WTC11 (cell line): ENCODE measurements at regions not wholly inside any gene's neighbourhood (a gene's known extent, or its start where the extent isn't known, plus 50 kb on each side); places are given as distances from the start of the nearest gene placed in this dataset.

ENCODE experiments used
- ATAC-seq: fragments of 200-7000 bp; cut with Tn5 transposase; 2 replicates; pipeline ENCODE4 v1.10.0; 2021; ENCODE audit warnings: mild to moderate bottlenecking, moderate library complexity
- CTCF ChIA-PET: fragments of 300-600 bp; sonication (Branson Sonifier 250); formaldehyde crosslinking; loops from one replicate; lab custom pipeline; 2021; ENCODE audit warnings: antibody characterized with exemption; lab: Charles Lee
- POLR2A ChIA-PET: fragments of 350-600 bp; sonication (Branson Sonifier 250); formaldehyde crosslinking; loops from one replicate; lab custom pipeline; 2021; ENCODE audit warnings: antibody characterized with exemption; lab: Charles Lee
- DNase-seq: peaks from one replicate; pipeline ENCODE4 v3.0.0; 2021; ENCODE audit warnings: low spot score
- H3K27ac Mint-ChIP-seq: 2 replicates; pipeline ENCODE4 v1.8.0; 2021; ENCODE audit warnings: mixed read lengths
- H3K27me3 Mint-ChIP-seq: 2 replicates; pipeline ENCODE4 v1.8.0; 2021; ENCODE audit warnings: low read depth, mild to moderate bottlenecking, moderate library complexity, mixed read lengths
- H3K36me3 Mint-ChIP-seq: 2 replicates; pipeline ENCODE4 v1.8.0; 2021; ENCODE audit warnings: mixed read lengths
- H3K4me1 Mint-ChIP-seq: 2 replicates; pipeline ENCODE4 v1.8.0; 2022; ENCODE audit warnings: mixed read lengths
- H3K4me3 Mint-ChIP-seq: 2 replicates; pipeline ENCODE4 v1.8.0; 2021; ENCODE audit warnings: mild to moderate bottlenecking, moderate library complexity, mixed read lengths
- H3K9me3 Mint-ChIP-seq: 2 replicates; pipeline ENCODE4 v1.8.0; 2021; ENCODE audit warnings: mixed read lengths
- ARID4B ChIP-seq: sonication (generic); formaldehyde crosslinking; IDR thresholded peaks from 2 replicates; pipeline ENCODE4 v1.8.0; 2023; ENCODE audit warnings: missing genetic modification reagents, mild to moderate bottlenecking, borderline replicate concordance
- CBFB ChIP-seq: sonication (generic); formaldehyde crosslinking; IDR thresholded peaks from 2 replicates; pipeline ENCODE4 v1.8.1; 2022; ENCODE audit warnings: mild to moderate bottlenecking, low read depth, missing genetic modification reagents
- CDX4 ChIP-seq: fragments of 250-450 bp; sonication (Bioruptor Pico); IDR thresholded peaks from 2 replicates; pipeline ENCODE4 v1.9.0; 2021; ENCODE audit warnings: moderate library complexity, mild to moderate bottlenecking, inconsistent platforms, borderline replicate concordance
- CREM ChIP-seq: sonication (generic); formaldehyde crosslinking; IDR thresholded peaks from 2 replicates; pipeline ENCODE4 v1.8.1; 2022; ENCODE audit warnings: mild to moderate bottlenecking, missing genetic modification reagents, moderate library complexity
- E2F1 ChIP-seq: sonication (generic); formaldehyde crosslinking; IDR thresholded peaks from 2 replicates; pipeline ENCODE4 v1.8.0; 2022; ENCODE audit warnings: mild to moderate bottlenecking, missing genetic modification reagents
- E2F4 ChIP-seq: sonication (generic); formaldehyde crosslinking; IDR thresholded peaks from 2 replicates; pipeline ENCODE4 v1.8.1; 2022; ENCODE audit warnings: low read depth, mild to moderate bottlenecking, moderate library complexity, missing genetic modification reagents, borderline replicate concordance
- FOXP4 ChIP-seq: sonication (generic); formaldehyde crosslinking; IDR thresholded peaks from 2 replicates; pipeline ENCODE4 v1.8.0; 2022; ENCODE audit warnings: mild to moderate bottlenecking, missing genetic modification reagents
- IRF1 ChIP-seq: sonication (generic); formaldehyde crosslinking; IDR thresholded peaks from 2 replicates; pipeline ENCODE4 v1.8.0; 2023; ENCODE audit warnings: missing genetic modification reagents
- NFYB ChIP-seq: sonication (generic); formaldehyde crosslinking; conservative IDR thresholded peaks from 2 replicates; pipeline ENCODE4 v1.8.0; 2022; ENCODE audit warnings: low read depth, missing genetic modification reagents
- PRDM15 ChIP-seq: sonication (generic); formaldehyde crosslinking; IDR thresholded peaks from 2 replicates; pipeline ENCODE4 v1.8.0; 2022; ENCODE audit warnings: missing genetic modification reagents
- SOX15 ChIP-seq: fragments of 250-450 bp; sonication (Bioruptor Pico); IDR thresholded peaks from 2 replicates; pipeline ENCODE4 v1.9.0; 2021; ENCODE audit warnings: mild to moderate bottlenecking
- SP1 ChIP-seq: sonication (generic); formaldehyde crosslinking; conservative IDR thresholded peaks from 2 replicates; pipeline ENCODE4 v1.8.1; 2022; ENCODE audit warnings: missing genetic modification reagents
- STAT6 ChIP-seq: sonication (generic); formaldehyde crosslinking; conservative IDR thresholded peaks from 2 replicates; pipeline ENCODE4 v1.8.1; 2023; ENCODE audit warnings: mild to moderate bottlenecking, low read depth, missing genetic modification reagents, moderate library complexity
- ZMAT4 ChIP-seq: fragments of 250-450 bp; sonication (Bioruptor Pico); IDR thresholded peaks from 2 replicates; pipeline ENCODE4 v1.9.0; 2021; ENCODE audit warnings: mild to moderate bottlenecking
- ZNF121 ChIP-seq: sonication (generic); formaldehyde crosslinking; IDR thresholded peaks from 2 replicates; pipeline ENCODE4 v1.8.0; 2023; ENCODE audit warnings: missing genetic modification reagents

GRCh38 chr4:100017637-100018310, 67.7 kb upstream of the H2AZ1 start:
- Mint-ChIP-seq H3K27me3 (no peaks in the 10 kb centered on the region), H3K4me3 (no peak overlapping the region), H3K4me1 (peaks cover 4% of the 10 kb centered on the region), H3K27ac (no peak overlapping the region), H3K9me3 (peaks cover 13% of the 10 kb centered on the region), H3K36me3 (peaks cover 9% of the 10 kb centered on the region)
- CTCF ChIA-PET = no interaction called here
- ATAC-seq (no peak), DNase-seq (no peak)
- TF ChIP-seq IRF1 (CRISPR knock-in tag) = no peak
- TF ChIP-seq PRDM15 (CRISPR knock-in tag) = no peak
- TF ChIP-seq STAT6 (CRISPR knock-in tag) = no peak
- no peak for TF ChIP-seq ZMAT4
- TF ChIP-seq SOX15 (CRISPR knock-in tag) = no peak
- TF ChIP-seq ARID4B (CRISPR knock-in tag) = no peak
- no peak for TF ChIP-seq CDX4 (CRISPR knock-in tag)
- TF ChIP-seq E2F4 = no peak
- POLR2A ChIA-PET = no interaction called here

GRCh38 chr4:100016191-100016590, 66.1 kb upstream of the H2AZ1 start:
- Mint-ChIP-seq H3K4me1 (no peaks in the 10 kb centered on the region), H3K9me3 (peaks cover 8% of the 10 kb centered on the region), H3K27ac (no peak overlapping the region), H3K27me3 (no peaks in the 10 kb centered on the region), H3K4me3 (no peak overlapping the region), H3K36me3 (peaks cover 6% of the 10 kb centered on the region)
- ATAC-seq = no peak
- no peak for DNase-seq
- ChIA-PET POLR2A (no interaction called here), CTCF (no interaction called here)
- TF ChIP-seq NFYB (CRISPR knock-in tag) = no peak
- TF ChIP-seq E2F1 (CRISPR knock-in tag) = no peak
- no peak for TF ChIP-seq CREM (CRISPR knock-in tag)
- no peak for TF ChIP-seq CBFB (CRISPR knock-in tag)
- no peak for TF ChIP-seq SP1 (CRISPR knock-in tag)
- TF ChIP-seq FOXP4 (CRISPR knock-in tag) = no peak
- TF ChIP-seq ZNF121 (CRISPR knock-in tag) = no peak
